ENCODE measurements at regions not wholly inside any gene's neighbourhood (a gene's known extent, or its start where the extent isn't known, plus 50 kb on each side); places are given as distances from the start of the nearest gene placed in this dataset.

DNA sequence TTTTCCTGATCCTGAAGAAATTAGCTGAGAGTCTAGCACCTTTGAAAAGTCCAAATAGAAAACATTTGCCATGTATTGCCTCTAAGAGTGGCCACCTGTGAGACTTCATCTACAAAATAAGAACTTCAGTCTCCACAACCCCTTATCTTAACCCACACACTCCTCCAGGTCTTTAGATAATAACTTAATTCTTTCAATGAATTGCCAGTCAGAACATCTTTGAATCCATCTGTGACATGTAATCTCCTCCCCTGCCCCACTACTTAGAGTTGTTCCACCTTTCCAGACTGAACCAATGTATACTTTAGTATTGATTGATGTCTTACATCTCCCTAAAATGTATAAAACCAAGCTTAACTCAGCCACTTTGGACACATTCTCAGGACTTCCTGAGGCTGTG is 84.4 kb upstream of the FAM171A1 start:
- no peak overlapping the region for H3K4me3 ChIP-seq (ENCODE audit: severe bottlenecking)
- H3K36me3 ChIP-seq (ENCODE audit: low read depth): no peaks in the 10 kb centered on the region
- no peak overlapping the region for H3K27ac ChIP-seq (ENCODE audit: poor library complexity, severe bottlenecking)
- TF ChIP-seq, protein P1, sequence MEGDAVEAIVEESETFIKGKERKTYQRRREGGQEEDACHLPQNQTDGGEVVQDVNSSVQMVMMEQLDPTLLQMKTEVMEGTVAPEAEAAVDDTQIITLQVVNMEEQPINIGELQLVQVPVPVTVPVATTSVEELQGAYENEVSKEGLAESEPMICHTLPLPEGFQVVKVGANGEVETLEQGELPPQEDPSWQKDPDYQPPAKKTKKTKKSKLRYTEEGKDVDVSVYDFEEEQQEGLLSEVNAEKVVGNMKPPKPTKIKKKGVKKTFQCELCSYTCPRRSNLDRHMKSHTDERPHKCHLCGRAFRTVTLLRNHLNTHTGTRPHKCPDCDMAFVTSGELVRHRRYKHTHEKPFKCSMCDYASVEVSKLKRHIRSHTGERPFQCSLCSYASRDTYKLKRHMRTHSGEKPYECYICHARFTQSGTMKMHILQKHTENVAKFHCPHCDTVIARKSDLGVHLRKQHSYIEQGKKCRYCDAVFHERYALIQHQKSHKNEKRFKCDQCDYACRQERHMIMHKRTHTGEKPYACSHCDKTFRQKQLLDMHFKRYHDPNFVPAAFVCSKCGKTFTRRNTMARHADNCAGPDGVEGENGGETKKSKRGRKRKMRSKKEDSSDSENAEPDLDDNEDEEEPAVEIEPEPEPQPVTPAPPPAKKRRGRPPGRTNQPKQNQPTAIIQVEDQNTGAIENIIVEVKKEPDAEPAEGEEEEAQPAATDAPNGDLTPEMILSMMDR (IDR thresholded peaks at IDR 0.05; ENCODE audit: poor library complexity, severe bottlenecking): no peak
- no peak for ATAC-seq (ENCODE audit: low read depth)
- no peaks in the 10 kb centered on the region for H3K4me1 ChIP-seq (ENCODE audit: insufficient read depth, poor library complexity, severe bottlenecking)
- H3K27me3 ChIP-seq (ENCODE audit: insufficient read depth, poor library complexity, severe bottlenecking): peaks cover 4% of the 10 kb centered on the region
- H3K9me3 ChIP-seq (ENCODE audit: severe bottlenecking): no peaks in the 10 kb centered on the region
- DNase-seq (ENCODE audit: low spot score): no peak

DNA sequence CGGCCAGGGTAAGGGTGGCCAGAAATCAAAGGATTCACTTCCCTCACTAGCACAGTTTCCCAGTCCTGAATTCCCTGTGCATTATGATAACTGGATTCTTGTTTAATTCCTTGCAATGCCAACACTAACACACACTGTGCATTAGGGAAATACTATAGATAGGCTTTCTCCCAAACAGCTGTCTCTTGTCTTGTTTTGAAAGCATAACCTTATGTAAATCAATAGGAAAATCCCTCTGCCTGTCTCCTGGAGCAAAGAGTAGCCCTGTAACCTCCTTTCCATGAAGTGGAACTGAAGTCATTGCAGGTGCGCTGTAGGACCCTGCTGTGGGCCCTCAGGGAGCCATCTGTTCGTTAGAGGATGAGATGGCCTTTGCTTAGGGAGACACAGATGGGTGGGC is 82.8 kb upstream of the FAM171A1 start:
- H3K4me3 ChIP-seq (ENCODE audit: severe bottlenecking): no peak overlapping the region
- ATAC-seq (ENCODE audit: low read depth): no peak
- H3K9me3 ChIP-seq (ENCODE audit: severe bottlenecking): no peaks in the 10 kb centered on the region
- no peak for DNase-seq (ENCODE audit: low spot score)
- H3K4me1 ChIP-seq (ENCODE audit: insufficient read depth, poor library complexity, severe bottlenecking): no peaks in the 10 kb centered on the region
- TF ChIP-seq, protein P1 (IDR thresholded peaks at IDR 0.05; ENCODE audit: poor library complexity, severe bottlenecking): no peak
- no peak overlapping the region for H3K27ac ChIP-seq (ENCODE audit: poor library complexity, severe bottlenecking)
- peaks cover 4% of the 10 kb centered on the region for H3K27me3 ChIP-seq (ENCODE audit: insufficient read depth, poor library complexity, severe bottlenecking)
- no peaks in the 10 kb centered on the region for H3K36me3 ChIP-seq (ENCODE audit: low read depth)

DNA sequence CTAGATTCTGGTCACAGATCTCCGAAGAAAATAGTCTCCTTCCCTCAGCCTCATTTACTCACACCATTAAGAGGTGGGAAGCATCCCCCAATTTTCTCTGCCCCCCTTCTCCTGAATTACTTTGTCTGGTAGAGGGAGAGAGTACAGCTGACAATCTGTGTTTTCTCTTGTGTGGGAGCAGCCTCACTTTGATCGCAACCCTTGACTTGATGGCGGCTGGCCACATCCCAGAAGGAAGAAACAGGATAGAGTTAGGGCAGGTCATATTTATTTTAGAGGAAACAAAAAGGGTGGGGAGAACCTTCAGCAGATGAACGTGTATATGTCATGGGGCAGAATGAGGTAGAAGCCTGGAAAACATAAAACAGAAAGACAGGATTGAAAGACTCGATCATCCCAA is 82.4 kb upstream of the FAM171A1 start:
- H3K27me3 ChIP-seq (ENCODE audit: insufficient read depth, poor library complexity, severe bottlenecking): peaks cover 4% of the 10 kb centered on the region
- no peaks in the 10 kb centered on the region for H3K4me1 ChIP-seq (ENCODE audit: insufficient read depth, poor library complexity, severe bottlenecking)
- H3K36me3 ChIP-seq (ENCODE audit: low read depth): no peaks in the 10 kb centered on the region
- H3K4me3 ChIP-seq (ENCODE audit: severe bottlenecking): no peak overlapping the region
- ATAC-seq (ENCODE audit: low read depth) (no peak), DNase-seq (ENCODE audit: low spot score) (no peak)
- no peak overlapping the region for H3K27ac ChIP-seq (ENCODE audit: poor library complexity, severe bottlenecking)
- H3K9me3 ChIP-seq (ENCODE audit: severe bottlenecking): no peaks in the 10 kb centered on the region
- TF ChIP-seq, protein P1 (IDR thresholded peaks at IDR 0.05; ENCODE audit: poor library complexity, severe bottlenecking): no peak

DNA sequence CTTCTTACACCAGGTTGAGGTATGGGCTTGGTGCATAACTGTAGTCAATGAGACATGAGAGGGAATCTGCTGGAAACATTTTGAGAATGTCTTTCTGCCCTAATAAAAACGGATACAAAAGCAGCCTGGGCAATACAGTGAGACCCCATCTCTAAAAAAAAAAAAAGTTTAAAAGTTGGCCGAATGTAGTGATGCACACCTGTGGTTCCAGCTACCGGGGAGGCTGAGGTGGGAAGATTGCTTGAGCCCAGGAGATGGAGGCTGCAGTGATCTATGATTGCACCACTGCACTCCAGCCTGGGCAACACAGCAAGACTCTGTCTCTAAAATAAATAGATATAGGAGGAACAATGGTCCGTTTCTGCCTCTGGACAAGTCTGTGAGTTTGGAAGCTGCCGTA is 81.5 kb upstream of the FAM171A1 start:
- Histone ChIP-seq H3K36me3 (ENCODE audit: low read depth) (no peaks in the 10 kb centered on the region), H3K27ac (ENCODE audit: poor library complexity, severe bottlenecking) (no peak overlapping the region), H3K9me3 (ENCODE audit: severe bottlenecking) (no peaks in the 10 kb centered on the region), H3K27me3 (ENCODE audit: insufficient read depth, poor library complexity, severe bottlenecking) (peaks cover 4% of the 10 kb centered on the region), H3K4me3 (ENCODE audit: severe bottlenecking) (no peak overlapping the region), H3K4me1 (ENCODE audit: insufficient read depth, poor library complexity, severe bottlenecking) (no peaks in the 10 kb centered on the region)
- no peak for DNase-seq (ENCODE audit: low spot score)
- no peak for ATAC-seq (ENCODE audit: low read depth)
- TF ChIP-seq, protein P1 (IDR thresholded peaks at IDR 0.05; ENCODE audit: poor library complexity, severe bottlenecking): no peak

DNA sequence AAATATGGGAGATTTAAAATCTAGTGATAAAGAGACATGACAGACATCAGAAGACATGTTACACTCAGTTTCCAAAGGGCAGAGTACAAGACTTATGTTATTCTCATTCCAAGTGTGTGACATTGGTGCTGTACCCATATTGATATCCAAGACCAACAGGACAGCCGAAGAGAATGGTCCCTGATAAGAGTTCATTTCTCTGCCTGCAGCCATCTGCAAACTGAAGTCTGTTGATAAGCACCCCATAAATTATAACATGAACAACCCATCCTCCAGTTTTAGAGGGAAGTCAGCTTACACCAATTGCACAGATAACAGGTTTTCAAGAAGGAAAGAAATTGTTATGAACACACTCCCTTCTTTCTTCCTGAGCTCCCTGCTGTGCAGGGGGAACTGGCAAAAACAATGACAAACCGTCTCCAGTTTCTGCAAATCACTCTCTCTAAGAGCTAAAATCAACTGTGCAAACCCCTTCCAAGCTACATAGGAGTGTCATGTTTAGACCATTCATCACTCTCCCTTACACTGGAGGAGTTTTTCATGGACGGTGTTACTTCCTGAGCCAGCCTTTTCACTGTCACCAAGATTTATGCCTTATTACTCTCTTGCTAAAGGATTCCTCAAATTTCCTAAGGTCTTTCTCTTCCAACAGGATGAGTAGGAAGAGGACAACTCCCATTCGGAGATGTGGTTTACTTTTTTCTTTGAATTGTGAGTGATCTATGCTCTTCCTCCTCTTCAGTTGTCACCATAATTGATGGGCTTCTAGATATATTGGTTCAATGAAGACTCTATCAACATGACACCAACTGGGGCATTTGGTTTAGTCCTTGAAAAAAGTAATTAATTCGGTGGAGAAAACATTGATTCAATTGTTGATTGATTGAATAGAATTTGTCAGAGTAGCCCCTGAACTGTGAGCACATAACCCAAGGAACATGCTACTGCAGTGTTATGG is 80.3 kb upstream of the FAM171A1 start:
- no peaks in the 10 kb centered on the region for H3K4me1 ChIP-seq (ENCODE audit: insufficient read depth, poor library complexity, severe bottlenecking)
- H3K27me3 ChIP-seq (ENCODE audit: insufficient read depth, poor library complexity, severe bottlenecking): peaks cover 3% of the 10 kb centered on the region
- H3K9me3 ChIP-seq (ENCODE audit: severe bottlenecking): no peaks in the 10 kb centered on the region
- ATAC-seq (ENCODE audit: low read depth) (no peak), DNase-seq (ENCODE audit: low spot score) (no peak)
- H3K27ac ChIP-seq (ENCODE audit: poor library complexity, severe bottlenecking): no peak overlapping the region
- H3K36me3 ChIP-seq (ENCODE audit: low read depth): no peaks in the 10 kb centered on the region
- H3K4me3 ChIP-seq (ENCODE audit: severe bottlenecking): no peak overlapping the region
- TF ChIP-seq, protein P1 (IDR thresholded peaks at IDR 0.05; ENCODE audit: poor library complexity, severe bottlenecking): no peak

All from RWPE2 (cell line).